Adrenal gland (tissue), 5 donors: ENCODE measurements at regions not wholly inside any gene's neighbourhood (a gene's known extent, or its start where the extent isn't known, plus 50 kb on each side); places are given as distances from the start of the nearest gene placed in this dataset.

Source experiments
- POLR2A ChIP-seq, 2 donors: fragments of 450-650 bp; IDR thresholded peaks; one replicate each; pipeline ENCODE4 v1.6.1; 2017; ENCODE audit warnings: antibody characterized with exemption in 2 of 2, mild to moderate bottlenecking in 2 of 2, moderate library complexity in 1 of 2
- TF ChIP-seq, protein P1 (sequence below), 6 experiments: fragments of 450-650 bp in 4 of 6; fragments of 200-600 bp in 2 of 6; sonication (generic) in 1 of 6; IDR thresholded peaks; 1 replicate in 5 of 6; 2 replicates in 1 of 6; pipeline versions ENCODE4 v1.5.1 to v1.8.0; 2016 to 2021; ENCODE audit warnings: antibody characterized with exemption in 6 of 6, mild to moderate bottlenecking in 2 of 6, moderate library complexity in 1 of 6
- donor health status: DM: no; HTN: no; CAD: no.

DNA sequence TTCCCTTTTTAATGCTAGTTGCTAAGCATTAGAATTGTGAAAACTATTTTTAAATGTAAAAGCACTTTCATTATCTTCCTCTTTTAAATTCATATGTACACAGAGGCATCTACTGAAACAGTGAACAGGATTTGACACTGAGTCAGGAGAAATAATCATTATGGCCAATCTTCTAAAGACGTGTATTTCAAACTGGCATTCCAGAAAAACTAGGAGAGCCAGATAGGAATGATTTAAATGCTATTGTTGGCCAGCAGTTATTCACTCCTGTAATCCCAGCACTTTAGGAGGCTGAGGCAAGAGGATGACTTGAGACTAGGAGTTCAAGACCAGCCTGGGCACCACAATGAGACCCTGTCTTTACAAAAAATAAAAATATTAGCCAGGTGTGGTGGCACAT lies 67.6 kb upstream of the RAP2B start:
- TF ChIP-seq POLR2A (IDR thresholded peaks at IDR 0.05) = no peak
- TF ChIP-seq, protein P1, sequence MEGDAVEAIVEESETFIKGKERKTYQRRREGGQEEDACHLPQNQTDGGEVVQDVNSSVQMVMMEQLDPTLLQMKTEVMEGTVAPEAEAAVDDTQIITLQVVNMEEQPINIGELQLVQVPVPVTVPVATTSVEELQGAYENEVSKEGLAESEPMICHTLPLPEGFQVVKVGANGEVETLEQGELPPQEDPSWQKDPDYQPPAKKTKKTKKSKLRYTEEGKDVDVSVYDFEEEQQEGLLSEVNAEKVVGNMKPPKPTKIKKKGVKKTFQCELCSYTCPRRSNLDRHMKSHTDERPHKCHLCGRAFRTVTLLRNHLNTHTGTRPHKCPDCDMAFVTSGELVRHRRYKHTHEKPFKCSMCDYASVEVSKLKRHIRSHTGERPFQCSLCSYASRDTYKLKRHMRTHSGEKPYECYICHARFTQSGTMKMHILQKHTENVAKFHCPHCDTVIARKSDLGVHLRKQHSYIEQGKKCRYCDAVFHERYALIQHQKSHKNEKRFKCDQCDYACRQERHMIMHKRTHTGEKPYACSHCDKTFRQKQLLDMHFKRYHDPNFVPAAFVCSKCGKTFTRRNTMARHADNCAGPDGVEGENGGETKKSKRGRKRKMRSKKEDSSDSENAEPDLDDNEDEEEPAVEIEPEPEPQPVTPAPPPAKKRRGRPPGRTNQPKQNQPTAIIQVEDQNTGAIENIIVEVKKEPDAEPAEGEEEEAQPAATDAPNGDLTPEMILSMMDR (IDR thresholded peaks at IDR 0.05) = no peak
